ENCODE measurements at regions not wholly inside any gene's neighbourhood (a gene's known extent, or its start where the extent isn't known, plus 50 kb on each side); places are given as distances from the start of the nearest gene placed in this dataset.

DNA sequence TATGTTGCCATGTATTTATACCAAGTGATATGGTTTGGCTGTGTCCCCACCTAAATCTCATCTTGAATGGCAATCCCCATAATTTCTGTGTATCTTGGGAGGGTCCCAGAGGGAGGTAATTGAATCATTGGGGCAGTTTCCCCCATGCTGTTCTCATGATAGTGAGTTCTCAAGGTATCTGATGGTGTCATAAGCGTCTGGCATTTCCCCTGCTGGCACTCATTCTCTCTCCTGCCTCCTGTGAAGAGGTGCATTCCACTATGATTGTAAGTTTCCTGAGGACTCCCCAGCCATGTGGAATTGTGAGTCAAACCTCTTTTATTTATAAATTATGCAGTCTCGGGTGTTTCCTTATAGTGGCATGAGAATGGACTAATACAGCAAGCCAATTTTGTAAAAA is 140.8 kb upstream of the ADAMTSL1 start:
- TF ChIP-seq EZH2 (IDR thresholded peaks at IDR 0.05; ENCODE audit: borderline replicate concordance, insufficient read depth, low read depth, low read length, poor library complexity, severe bottlenecking) = no peak
- TF ChIP-seq, protein P1, sequence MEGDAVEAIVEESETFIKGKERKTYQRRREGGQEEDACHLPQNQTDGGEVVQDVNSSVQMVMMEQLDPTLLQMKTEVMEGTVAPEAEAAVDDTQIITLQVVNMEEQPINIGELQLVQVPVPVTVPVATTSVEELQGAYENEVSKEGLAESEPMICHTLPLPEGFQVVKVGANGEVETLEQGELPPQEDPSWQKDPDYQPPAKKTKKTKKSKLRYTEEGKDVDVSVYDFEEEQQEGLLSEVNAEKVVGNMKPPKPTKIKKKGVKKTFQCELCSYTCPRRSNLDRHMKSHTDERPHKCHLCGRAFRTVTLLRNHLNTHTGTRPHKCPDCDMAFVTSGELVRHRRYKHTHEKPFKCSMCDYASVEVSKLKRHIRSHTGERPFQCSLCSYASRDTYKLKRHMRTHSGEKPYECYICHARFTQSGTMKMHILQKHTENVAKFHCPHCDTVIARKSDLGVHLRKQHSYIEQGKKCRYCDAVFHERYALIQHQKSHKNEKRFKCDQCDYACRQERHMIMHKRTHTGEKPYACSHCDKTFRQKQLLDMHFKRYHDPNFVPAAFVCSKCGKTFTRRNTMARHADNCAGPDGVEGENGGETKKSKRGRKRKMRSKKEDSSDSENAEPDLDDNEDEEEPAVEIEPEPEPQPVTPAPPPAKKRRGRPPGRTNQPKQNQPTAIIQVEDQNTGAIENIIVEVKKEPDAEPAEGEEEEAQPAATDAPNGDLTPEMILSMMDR (IDR thresholded peaks at IDR 0.05) = no peak
- Mint-ChIP-seq H3K9me3 (ENCODE audit: insufficient read depth) (no peaks in the 10 kb centered on the region), H3K4me1 (no peaks in the 10 kb centered on the region), H3K27ac (no peak overlapping the region), H3K27me3 (no peaks in the 10 kb centered on the region), H3K4me3 (no peak overlapping the region)
- Histone ChIP-seq H4K20me1 (ENCODE audit: control insufficient read depth, insufficient read depth, low read length, poor library complexity, severe bottlenecking) (no peaks in the 10 kb centered on the region), H3K27ac (ENCODE audit: low read length in 2 of 2) (no peak overlapping the region), H3K27me3 (replicated peaks in 1 of 4; ENCODE audit: control extremely low read depth in 1 of 4, control insufficient read depth in 3 of 4, insufficient read depth in 4 of 4, low read length in 3 of 4) (no peaks in the 10 kb centered on the region), H3K9ac (ENCODE audit: low read length) (no peak overlapping the region), H3K36me3 (replicated peaks in 1 of 2; ENCODE audit: control extremely low read depth in 1 of 2, control insufficient read depth in 1 of 2, extremely low read depth in 1 of 2, insufficient read depth in 2 of 2, low read length in 1 of 2) (no peaks in the 10 kb centered on the region), H3K4me3 (ENCODE audit: control extremely low read depth in 1 of 5, extremely low read depth in 1 of 5, insufficient read depth in 1 of 5, low read depth in 2 of 5, low read length in 4 of 5) (no peak overlapping the region), H3K9me3 (ENCODE audit: control extremely low read depth in 1 of 3, control insufficient read depth in 2 of 3, insufficient read depth in 1 of 3, low read length in 2 of 3) (no peaks in the 10 kb centered on the region), H3K4me1 (ENCODE audit: control insufficient read depth in 2 of 2, insufficient read depth in 2 of 2, low read length in 2 of 2) (no peaks in the 10 kb centered on the region), H2AFZ (ENCODE audit: insufficient read depth, low read depth, low read length, poor library complexity, severe bottlenecking) (no peak overlapping the region), H3K79me2 (ENCODE audit: control insufficient read depth, insufficient read depth, low read length) (no peaks in the 10 kb centered on the region), H3K4me2 (replicated peaks; ENCODE audit: low read depth, low read length, poor library complexity, severe bottlenecking) (no peak overlapping the region)
- ChIA-PET CTCF (no interaction called here), POLR2A (no interaction called here)
- ATAC-seq (ENCODE audit: low read depth) (no peak), DNase-seq (no peak)
- no CpG with 5 or more reads among the region's 2 CpGs for WGBS (ENCODE audit: insufficient coverage)
- intact Hi-C loops (cut with micrococcal nuclease) = no loop called here

DNA sequence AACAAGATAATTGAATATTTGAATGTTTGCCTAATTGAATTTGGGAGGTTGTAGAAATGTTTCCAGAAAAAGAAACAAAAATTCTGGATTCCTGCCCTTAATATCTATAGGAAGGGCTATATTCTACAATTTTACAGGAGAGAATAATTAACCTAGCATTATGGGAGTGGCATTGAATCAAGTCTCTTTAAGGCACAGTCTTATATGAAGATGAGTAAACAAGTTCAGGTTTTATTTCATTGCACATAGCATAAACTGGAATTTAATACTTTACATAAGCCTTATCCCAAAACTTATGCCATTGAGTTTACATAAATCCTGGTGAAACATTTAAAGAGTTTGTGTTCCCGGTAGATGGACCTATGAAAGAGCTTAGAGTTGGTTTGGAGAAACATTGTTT is 138.1 kb upstream of the ADAMTSL1 start:
- intact Hi-C loops (cut with micrococcal nuclease) = no loop called here
- TF ChIP-seq EZH2 (IDR thresholded peaks at IDR 0.05; ENCODE audit: borderline replicate concordance, insufficient read depth, low read depth, low read length, poor library complexity, severe bottlenecking) = no peak
- TF ChIP-seq, protein P1 (IDR thresholded peaks at IDR 0.05) = no peak
- no CpG with 5 or more reads among the region's 1 CpG for WGBS (ENCODE audit: insufficient coverage)
- no peaks in the 10 kb centered on the region for H3K4me1 Mint-ChIP-seq
- no peaks in the 10 kb centered on the region for H3K27me3 Mint-ChIP-seq
- no peaks in the 10 kb centered on the region for H3K79me2 ChIP-seq (ENCODE audit: control insufficient read depth, insufficient read depth, low read length)
- H3K9ac ChIP-seq (ENCODE audit: low read length) = no peak overlapping the region
- H3K4me1 ChIP-seq (ENCODE audit: control insufficient read depth in 2 of 2, insufficient read depth in 2 of 2, low read length in 2 of 2) = no peaks in the 10 kb centered on the region
- H3K27me3 ChIP-seq (replicated peaks in 1 of 4; ENCODE audit: control extremely low read depth in 1 of 4, control insufficient read depth in 3 of 4, insufficient read depth in 4 of 4, low read length in 3 of 4) = no peaks in the 10 kb centered on the region
- no peak overlapping the region for H3K4me3 Mint-ChIP-seq
- no peak overlapping the region for H3K4me2 ChIP-seq (replicated peaks; ENCODE audit: low read depth, low read length, poor library complexity, severe bottlenecking)
- CTCF ChIA-PET = no interaction called here
- no peaks in the 10 kb centered on the region for H3K36me3 ChIP-seq (replicated peaks in 1 of 2; ENCODE audit: control extremely low read depth in 1 of 2, control insufficient read depth in 1 of 2, extremely low read depth in 1 of 2, insufficient read depth in 2 of 2, low read length in 1 of 2)
- no peak overlapping the region for H3K4me3 ChIP-seq (ENCODE audit: control extremely low read depth in 1 of 5, extremely low read depth in 1 of 5, insufficient read depth in 1 of 5, low read depth in 2 of 5, low read length in 4 of 5)
- H3K27ac ChIP-seq (ENCODE audit: low read length in 2 of 2) = no peak overlapping the region
- POLR2A ChIA-PET = no interaction called here
- DNase-seq (no peak), ATAC-seq (ENCODE audit: low read depth) (no peak)
- H3K9me3 ChIP-seq (ENCODE audit: control extremely low read depth in 1 of 3, control insufficient read depth in 2 of 3, insufficient read depth in 1 of 3, low read length in 2 of 3) = no peaks in the 10 kb centered on the region
- no peak overlapping the region for H2AFZ ChIP-seq (ENCODE audit: insufficient read depth, low read depth, low read length, poor library complexity, severe bottlenecking)
- no peak overlapping the region for H3K27ac Mint-ChIP-seq
- H3K9me3 Mint-ChIP-seq (ENCODE audit: insufficient read depth) = peaks cover 3% of the 10 kb centered on the region
- no peaks in the 10 kb centered on the region for H4K20me1 ChIP-seq (ENCODE audit: control insufficient read depth, insufficient read depth, low read length, poor library complexity, severe bottlenecking)

Data from B cell (primary cell).